Spleen (tissue), 7 donors: ENCODE measurements at regions not wholly inside any gene's neighbourhood (a gene's known extent, or its start where the extent isn't known, plus 50 kb on each side); places are given as distances from the start of the nearest gene placed in this dataset.

Experiments used
- POLR2A ChIP-seq, 3 donors: fragments of 450-650 bp; IDR thresholded peaks; one replicate each; pipeline ENCODE4 v1.5.1; 2017; ENCODE audit warnings: antibody characterized with exemption in 3 of 3, mild to moderate bottlenecking in 1 of 3
- POLR2AphosphoS5 ChIP-seq, 3 donors: sonication (generic); formaldehyde crosslinking; IDR thresholded peaks; one replicate each; pipeline ENCODE4 v1.5.1; 2017; ENCODE audit warnings: antibody characterized with exemption in 3 of 3
- TF ChIP-seq, protein P1 (sequence below), 11 experiments: fragments of 200-600 bp in 7 of 11; fragments of 450-650 bp in 4 of 11; sonication (generic) in 4 of 11; IDR thresholded peaks in 8 of 11; conservative IDR thresholded peaks in 3 of 11; 1 replicate in 7 of 11; 2 replicates in 4 of 11; pipeline versions ENCODE4 v1.4.0 to v1.8.0; 2016 to 2021; ENCODE audit warnings: antibody characterized with exemption in 11 of 11, inconsistent platforms in 4 of 11, mild to moderate bottlenecking in 1 of 11
- donor health status: DM: no; HTN: no; CAD: no; lungs with moderate emphysema.
- donor health status: DM: no; HTN: no; CAD: no.
- donor health status: DM: no; HTN: no; CAD: no.

DNA sequence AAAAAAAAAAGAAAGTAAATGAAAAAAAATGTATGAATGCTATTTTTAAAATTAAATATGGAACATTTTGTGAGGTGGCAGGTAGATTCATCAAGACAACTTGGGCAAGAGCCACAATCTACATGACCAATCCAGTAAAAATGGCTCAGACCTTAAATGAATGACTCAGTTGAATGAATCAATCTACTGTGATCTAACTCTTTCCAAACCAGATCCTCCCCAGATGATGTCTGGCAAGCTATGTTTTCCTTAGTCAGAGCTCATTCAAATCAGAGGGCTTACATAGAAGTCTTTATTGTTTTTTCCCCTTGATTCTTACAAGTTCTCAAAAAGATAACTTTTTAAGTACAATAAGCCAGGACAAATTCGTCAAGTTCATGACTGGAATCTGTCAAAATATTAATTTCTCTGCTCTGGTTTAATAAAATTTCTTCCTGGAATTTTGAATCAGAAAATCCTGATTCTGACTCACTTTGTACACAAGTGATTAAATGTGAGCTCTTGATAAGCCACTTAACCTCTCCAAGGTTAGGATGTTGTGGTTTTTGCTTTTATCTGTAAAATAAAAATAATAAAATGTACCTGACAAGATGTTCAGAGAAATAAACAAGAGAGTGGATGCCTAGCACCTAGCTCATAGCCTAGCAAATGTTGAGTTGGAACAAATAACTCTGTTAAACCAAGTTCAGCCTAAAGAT lies 105.6 kb upstream of the SMIM31 start:
- TF ChIP-seq, protein P1, sequence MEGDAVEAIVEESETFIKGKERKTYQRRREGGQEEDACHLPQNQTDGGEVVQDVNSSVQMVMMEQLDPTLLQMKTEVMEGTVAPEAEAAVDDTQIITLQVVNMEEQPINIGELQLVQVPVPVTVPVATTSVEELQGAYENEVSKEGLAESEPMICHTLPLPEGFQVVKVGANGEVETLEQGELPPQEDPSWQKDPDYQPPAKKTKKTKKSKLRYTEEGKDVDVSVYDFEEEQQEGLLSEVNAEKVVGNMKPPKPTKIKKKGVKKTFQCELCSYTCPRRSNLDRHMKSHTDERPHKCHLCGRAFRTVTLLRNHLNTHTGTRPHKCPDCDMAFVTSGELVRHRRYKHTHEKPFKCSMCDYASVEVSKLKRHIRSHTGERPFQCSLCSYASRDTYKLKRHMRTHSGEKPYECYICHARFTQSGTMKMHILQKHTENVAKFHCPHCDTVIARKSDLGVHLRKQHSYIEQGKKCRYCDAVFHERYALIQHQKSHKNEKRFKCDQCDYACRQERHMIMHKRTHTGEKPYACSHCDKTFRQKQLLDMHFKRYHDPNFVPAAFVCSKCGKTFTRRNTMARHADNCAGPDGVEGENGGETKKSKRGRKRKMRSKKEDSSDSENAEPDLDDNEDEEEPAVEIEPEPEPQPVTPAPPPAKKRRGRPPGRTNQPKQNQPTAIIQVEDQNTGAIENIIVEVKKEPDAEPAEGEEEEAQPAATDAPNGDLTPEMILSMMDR (IDR thresholded peaks at IDR 0.05 in 8 of 11, conservative IDR thresholded peaks at IDR 0.05 in 3 of 11): no peak
- TF ChIP-seq POLR2A (IDR thresholded peaks at IDR 0.05) (no peak), POLR2AphosphoS5 (IDR thresholded peaks at IDR 0.05) (no peak)
